SJCRH30 (cell line): ENCODE measurements at regions not wholly inside any gene's neighbourhood (a gene's known extent, or its start where the extent isn't known, plus 50 kb on each side); places are given as distances from the start of the nearest gene placed in this dataset.

Experiments used
- DNase-seq, 2 experiments: peaks; one replicate each; pipeline ENCODE4 v3.0.0-alpha.2; 2015 to 2020
- H3K27ac ChIP-seq: fragments of 250-450 bp; sonication (Bioruptor Pico); 2 replicates; pipeline ENCODE4 v1.5.1; 2020; ENCODE audit warnings: mild to moderate bottlenecking, moderate library complexity
- H3K27me3 ChIP-seq: fragments of 250-450 bp; sonication (Bioruptor Pico); 2 replicates; pipeline ENCODE4 v1.5.1; 2020; ENCODE audit warnings: mild to moderate bottlenecking, moderate library complexity
- H3K36me3 ChIP-seq: fragments of 250-450 bp; sonication (Bioruptor Pico); 2 replicates; pipeline ENCODE4 v1.5.1; 2020; ENCODE audit warnings: mild to moderate bottlenecking, moderate library complexity
- H3K4me1 ChIP-seq: fragments of 250-450 bp; sonication (Bioruptor Pico); 2 replicates; pipeline ENCODE4 v1.5.1; 2020; ENCODE audit warnings: mild to moderate bottlenecking, moderate library complexity
- H3K4me3 ChIP-seq: fragments of 250-450 bp; sonication (Bioruptor Pico); 2 replicates; pipeline ENCODE4 v1.5.1; 2020; ENCODE audit warnings: mild to moderate bottlenecking, moderate library complexity
- H3K9me3 ChIP-seq: fragments of 250-450 bp; sonication (Bioruptor Pico); replicated peaks from 2 replicates; pipeline ENCODE4 v1.5.1; 2020; ENCODE audit warnings: mild to moderate bottlenecking, moderate library complexity

GRCh38 chr2:37857575-37858399 lies 67.3 kb upstream of the RMDN2 start:
- Histone ChIP-seq H3K36me3 (no peaks in the 10 kb centered on the region), H3K9me3 (no peaks in the 10 kb centered on the region; the same call in 1 of the 2 replicates), H3K4me3 (no peak overlapping the region), H3K4me1 (peaks cover 20% of the 10 kb centered on the region), H3K27me3 (no peaks in the 10 kb centered on the region), H3K27ac (no peak overlapping the region)
- DNase-seq: peak in 1 of 2 experiments; percentile 48

DNA sequence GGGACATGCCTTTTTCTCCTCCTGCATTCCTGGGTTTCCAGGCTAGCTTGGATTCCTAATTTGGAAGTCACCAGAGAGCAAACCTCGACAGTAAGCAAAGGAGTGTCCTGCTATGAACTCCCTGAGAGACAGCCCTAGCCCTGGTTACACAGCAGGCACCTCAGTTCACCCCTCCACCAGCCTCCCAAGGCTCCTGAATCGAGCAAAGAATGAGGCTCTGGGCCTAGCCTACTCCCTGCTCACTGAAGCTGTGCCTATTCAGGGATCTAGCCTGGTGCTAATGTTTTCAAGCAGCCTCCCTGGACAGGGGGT lies 66.7 kb upstream of the RMDN2 start:
- Histone ChIP-seq H3K4me1 (peaks cover 20% of the 10 kb centered on the region), H3K27ac (no peak overlapping the region), H3K4me3 (no peak overlapping the region), H3K27me3 (no peaks in the 10 kb centered on the region), H3K36me3 (no peaks in the 10 kb centered on the region), H3K9me3 (no peaks in the 10 kb centered on the region; the same call in 1 of the 2 replicates)
- peak; percentile 24 to 44 for DNase-seq

GRCh38 chr2:37858725-37859267 lies 66.3 kb upstream of the RMDN2 start:
- H3K27me3 ChIP-seq: no peaks in the 10 kb centered on the region
- no peaks in the 10 kb centered on the region for H3K36me3 ChIP-seq
- no peak overlapping the region for H3K27ac ChIP-seq
- no peak overlapping the region for H3K4me3 ChIP-seq
- peaks cover 19% of the 10 kb centered on the region for H3K4me1 ChIP-seq
- no peak for DNase-seq
- H3K9me3 ChIP-seq: no peaks in the 10 kb centered on the region; the same call in 1 of the 2 replicates

DNA sequence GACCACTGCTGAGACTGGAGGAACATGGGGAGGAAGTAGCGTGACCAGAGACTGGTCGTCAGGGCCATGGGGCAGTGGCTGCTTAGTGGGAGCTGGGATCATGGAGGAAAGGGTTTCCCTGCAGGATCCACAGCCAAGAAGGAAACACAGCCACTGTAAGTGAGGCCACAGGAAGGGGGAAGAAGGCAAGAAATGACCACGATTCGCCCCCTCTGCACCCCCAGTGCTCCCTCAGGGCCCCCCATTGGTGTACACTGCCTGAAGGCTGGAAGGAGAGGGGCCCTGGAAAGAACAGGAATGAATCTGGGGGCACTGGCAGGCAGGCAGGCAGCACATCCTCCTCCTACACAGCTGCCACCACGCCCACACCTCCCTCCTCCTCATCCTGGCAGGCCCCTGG lies 62.5 kb upstream of the RMDN2 start:
- Histone ChIP-seq H3K36me3 (no peaks in the 10 kb centered on the region), H3K27me3 (no peaks in the 10 kb centered on the region), H3K4me3 (no peak overlapping the region), H3K27ac (no peak overlapping the region), H3K4me1 (peaks cover 8% of the 10 kb centered on the region; the same call in 1 of the 2 replicates), H3K9me3 (no peaks in the 10 kb centered on the region; the same call in 1 of the 2 replicates)
- no peak for DNase-seq

DNA sequence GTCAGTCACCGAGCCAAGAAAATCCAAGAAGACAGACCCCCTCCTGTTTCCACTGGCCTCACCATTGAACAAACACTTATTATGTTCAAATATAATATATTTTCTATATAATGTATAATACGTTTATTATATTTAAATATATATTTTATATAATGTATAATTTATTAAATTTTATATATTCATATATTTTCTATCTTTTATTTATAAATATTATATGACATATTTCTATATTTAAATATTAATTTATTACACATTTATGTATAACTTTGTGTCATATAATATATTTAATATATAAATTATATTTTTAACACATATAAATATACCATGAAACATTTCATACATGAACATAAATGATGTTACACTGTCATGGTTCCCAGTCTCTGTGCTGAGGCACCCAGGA lies 60.9 kb upstream of the RMDN2 start:
- no peaks in the 10 kb centered on the region for H3K36me3 ChIP-seq
- H3K27me3 ChIP-seq: no peaks in the 10 kb centered on the region
- no peak for DNase-seq

DNA sequence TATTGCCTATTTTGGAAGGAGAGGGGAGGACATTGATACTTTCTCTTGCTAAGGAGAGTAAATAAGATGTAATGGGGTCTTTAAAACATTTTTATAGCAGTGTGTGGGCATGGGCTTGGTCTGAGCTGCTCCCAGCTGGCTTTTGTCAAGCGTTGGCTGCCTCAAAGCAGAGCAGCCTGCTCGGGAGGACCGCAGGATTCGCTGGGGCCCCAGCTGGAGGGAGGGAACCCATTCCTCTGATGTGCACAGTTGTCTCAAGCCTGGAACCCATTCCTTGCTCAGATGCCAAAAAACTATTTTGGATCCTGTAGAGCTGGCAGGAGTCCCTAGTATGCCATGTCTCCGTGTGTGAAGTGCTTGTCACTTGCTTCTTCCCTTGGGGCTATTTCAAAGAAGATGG lies 59.4 kb upstream of the RMDN2 start:
- Histone ChIP-seq H3K4me3 (no peak overlapping the region), H3K27ac (no peak overlapping the region), H3K27me3 (no peaks in the 10 kb centered on the region), H3K36me3 (no peaks in the 10 kb centered on the region), H3K4me1 (no peaks in the 10 kb centered on the region), H3K9me3 (no peaks in the 10 kb centered on the region)
- DNase-seq: no peak

More for the DNA sequence above, 60.9 kb upstream of the RMDN2 start:
- Histone ChIP-seq H3K4me1 (no peaks in the 10 kb centered on the region), H3K27ac (no peak overlapping the region), H3K4me3 (no peak overlapping the region), H3K9me3 (no peaks in the 10 kb centered on the region; the same call in 1 of the 2 replicates)

- H3K27ac ChIP-seq: no peak overlapping the region
- no peaks in the 10 kb centered on the region for H3K9me3 ChIP-seq
- H3K27me3 ChIP-seq: no peaks in the 10 kb centered on the region
- DNase-seq: no peak
- no peak overlapping the region for H3K4me3 ChIP-seq
- no peaks in the 10 kb centered on the region for H3K36me3 ChIP-seq
- H3K4me1 ChIP-seq: peaks cover 4% of the 10 kb centered on the region; the same call in 1 of the 2 replicates
Measured at GRCh38 chr2:37866171-37866934, 58.7 kb upstream of the RMDN2 start.

DNA sequence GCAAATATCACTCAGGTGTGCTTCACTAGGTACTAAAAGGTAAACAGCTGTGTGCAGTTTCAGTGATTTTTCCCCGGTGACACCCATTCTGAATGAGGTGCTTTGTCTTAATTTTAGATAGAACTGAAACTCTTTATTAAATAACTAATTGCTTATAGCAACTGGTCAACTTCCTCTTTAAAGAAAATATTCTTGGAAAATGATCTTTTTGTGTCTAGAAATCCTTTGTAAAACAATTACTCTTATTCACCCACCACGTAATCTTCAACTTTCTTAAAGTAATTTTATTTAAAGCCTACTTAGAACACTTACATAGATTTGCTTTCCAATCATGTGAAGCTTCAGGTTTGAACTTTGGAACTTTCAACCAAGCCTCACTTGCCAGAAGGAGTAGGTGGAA lies 57.9 kb upstream of the RMDN2 start:
- DNase-seq: no peak
- no peaks in the 10 kb centered on the region for H3K36me3 ChIP-seq
- peaks cover 12% of the 10 kb centered on the region for H3K4me1 ChIP-seq
- no peak overlapping the region for H3K4me3 ChIP-seq
- H3K27me3 ChIP-seq: no peaks in the 10 kb centered on the region
- no peaks in the 10 kb centered on the region for H3K9me3 ChIP-seq
- H3K27ac ChIP-seq: no peak overlapping the region

DNA sequence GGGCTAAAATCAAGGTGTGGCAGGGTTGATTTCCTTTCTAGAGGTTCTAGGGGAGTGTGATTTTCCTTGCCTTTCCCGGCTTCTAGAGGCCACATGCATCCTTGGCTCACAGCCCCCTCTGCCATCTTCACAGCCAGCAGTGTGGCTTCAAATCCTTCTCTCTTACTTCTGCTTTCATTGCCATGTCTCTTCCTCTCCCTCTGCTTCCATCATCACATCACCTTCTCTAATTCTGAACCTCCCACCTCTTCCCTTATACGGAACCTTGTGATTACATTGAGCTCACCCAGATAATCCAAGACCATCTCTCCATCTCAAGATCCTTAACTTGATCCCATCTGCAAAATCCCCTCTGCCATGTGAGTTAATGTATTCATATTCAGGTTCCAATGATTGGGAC lies 56.2 kb upstream of the RMDN2 start:
- Histone ChIP-seq H3K36me3 (no peaks in the 10 kb centered on the region), H3K27me3 (no peaks in the 10 kb centered on the region), H3K27ac (no peak overlapping the region), H3K9me3 (no peaks in the 10 kb centered on the region), H3K4me1 (peaks cover 20% of the 10 kb centered on the region), H3K4me3 (no peak overlapping the region)
- no peak for DNase-seq

DNA sequence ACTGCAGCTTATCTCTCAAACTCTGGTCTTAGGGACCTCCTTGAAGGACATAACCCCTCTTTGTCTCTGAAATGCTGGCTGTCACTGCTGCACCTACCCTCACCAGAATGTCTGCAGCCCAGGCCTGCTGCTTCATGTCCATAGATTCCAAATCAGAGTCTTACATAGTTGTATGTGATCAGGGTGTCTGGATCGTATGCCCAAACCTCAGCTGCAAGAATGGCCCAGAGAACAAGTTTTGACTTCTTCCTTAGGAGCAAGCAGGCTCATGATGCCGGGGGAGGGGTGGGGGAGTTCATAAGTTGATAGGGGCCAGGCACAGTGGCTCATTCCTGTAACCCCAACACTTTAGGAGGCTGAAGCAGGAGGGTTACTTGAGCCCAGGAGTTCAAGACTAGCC lies 55.8 kb upstream of the RMDN2 start:
- Histone ChIP-seq H3K9me3 (no peaks in the 10 kb centered on the region), H3K27me3 (no peaks in the 10 kb centered on the region), H3K4me1 (peaks cover 20% of the 10 kb centered on the region), H3K4me3 (no peak overlapping the region), H3K36me3 (no peaks in the 10 kb centered on the region), H3K27ac (no peak overlapping the region)
- DNase-seq: no peak

GRCh38 chr2:37869771-37870170 lies 55.3 kb upstream of the RMDN2 start:
- no peak overlapping the region for H3K27ac ChIP-seq
- H3K27me3 ChIP-seq: no peaks in the 10 kb centered on the region
- peaks cover 20% of the 10 kb centered on the region for H3K4me1 ChIP-seq
- DNase-seq: no peak
- no peaks in the 10 kb centered on the region for H3K36me3 ChIP-seq
- H3K9me3 ChIP-seq: no peaks in the 10 kb centered on the region
- no peak overlapping the region for H3K4me3 ChIP-seq

DNA sequence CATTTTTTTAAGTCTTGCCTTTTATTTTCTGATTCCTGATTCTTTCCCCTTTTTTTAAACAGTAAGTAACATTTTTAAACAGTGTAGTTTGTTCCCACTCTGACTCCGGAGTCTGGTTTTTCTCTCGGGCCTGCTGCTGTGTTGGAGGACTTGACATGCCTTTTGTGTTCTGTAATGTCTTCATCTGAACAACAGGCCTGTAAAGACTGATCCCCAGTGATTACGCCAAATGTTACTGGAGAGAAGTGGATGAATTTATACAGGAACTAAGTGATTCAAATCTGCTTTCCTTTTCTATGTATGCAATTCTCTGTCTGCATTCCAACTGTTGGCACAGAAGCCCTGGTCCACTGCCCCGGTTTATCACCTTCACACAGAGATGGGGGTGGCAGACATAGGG lies 54.3 kb upstream of the RMDN2 start:
- peaks cover 20% of the 10 kb centered on the region for H3K4me1 ChIP-seq
- H3K27me3 ChIP-seq: no peaks in the 10 kb centered on the region
- H3K4me3 ChIP-seq: no peak overlapping the region
- DNase-seq: no peak
- H3K36me3 ChIP-seq: no peaks in the 10 kb centered on the region
- no peaks in the 10 kb centered on the region for H3K9me3 ChIP-seq
- H3K27ac ChIP-seq: no peak overlapping the region

DNA sequence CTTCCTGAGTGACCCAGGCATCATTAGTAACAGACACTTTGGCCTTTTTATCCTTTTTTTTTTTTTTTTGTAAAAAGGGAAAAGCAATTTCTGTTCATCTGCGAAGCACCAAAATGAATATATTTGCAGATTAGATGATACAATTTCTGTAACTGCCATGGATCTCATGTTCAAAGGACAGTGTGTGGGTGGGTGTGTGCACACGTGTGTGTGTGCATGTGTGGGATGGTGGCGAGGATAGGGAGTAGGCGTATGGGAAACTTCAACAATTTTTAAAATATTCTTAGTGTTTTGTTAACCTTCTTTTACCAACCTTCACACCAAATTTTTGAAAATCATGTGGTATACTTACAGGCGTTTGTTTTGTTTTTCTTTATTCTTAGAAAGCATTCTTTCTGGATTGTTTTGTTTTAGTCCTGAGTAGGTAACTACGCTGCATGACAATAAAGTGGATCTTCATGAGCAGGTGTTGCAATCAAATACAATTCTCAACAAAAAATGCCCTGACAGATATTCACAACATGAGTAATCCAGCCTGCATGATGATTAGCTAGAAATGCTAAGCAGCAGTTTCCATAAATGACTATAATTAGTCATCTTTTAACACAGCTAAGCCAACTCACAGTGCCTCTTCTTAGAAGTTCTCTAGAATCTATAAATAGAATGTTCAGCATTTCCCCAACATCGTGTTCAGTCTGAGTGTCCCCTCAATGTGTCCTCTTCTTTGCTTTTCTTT lies 53.5 kb upstream of the RMDN2 start:
- H3K36me3 ChIP-seq: no peaks in the 10 kb centered on the region
- no peaks in the 10 kb centered on the region for H3K9me3 ChIP-seq
- DNase-seq: no peak
- no peak overlapping the region for H3K4me3 ChIP-seq
- no peaks in the 10 kb centered on the region for H3K27me3 ChIP-seq
- H3K27ac ChIP-seq: no peak overlapping the region
- H3K4me1 ChIP-seq: peaks cover 24% of the 10 kb centered on the region

GRCh38 chr2:37872192-37872750 lies 52.8 kb upstream of the RMDN2 start:
- no peaks in the 10 kb centered on the region for H3K36me3 ChIP-seq
- H3K27me3 ChIP-seq: no peaks in the 10 kb centered on the region
- peaks cover 28% of the 10 kb centered on the region for H3K4me1 ChIP-seq
- H3K9me3 ChIP-seq: no peaks in the 10 kb centered on the region
- H3K27ac ChIP-seq: no peak overlapping the region
- DNase-seq: no peak
- no peak overlapping the region for H3K4me3 ChIP-seq
